Adipocyte (in vitro differentiated cells): ENCODE measurements at regions not wholly inside any gene's neighbourhood (a gene's known extent, or its start where the extent isn't known, plus 50 kb on each side); places are given as distances from the start of the nearest gene placed in this dataset.

Experiments used
- DNase-seq: peaks from one replicate; pipeline ENCODE4 v3.0.0-alpha.2; 2015; ENCODE audit warnings: low read depth
- H3K27me3 ChIP-seq: replicated peaks from 2 replicates; pipeline ENCODE4 v1.7.0; 2013; ENCODE audit warnings: mild to moderate bottlenecking, low read length, moderate library complexity; ENCODE audit not compliant: control insufficient read depth, insufficient read depth
- H3K36me3 ChIP-seq: 2 replicates; pipeline ENCODE4 v1.7.0; 2013; ENCODE audit warnings: low read length, mild to moderate bottlenecking, moderate library complexity; ENCODE audit not compliant: control insufficient read depth, insufficient read depth, severe bottlenecking
- H3K4me1 ChIP-seq: 2 replicates; pipeline ENCODE4 v1.7.0; 2013; ENCODE audit warnings: mild to moderate bottlenecking, low read length, moderate library complexity; ENCODE audit not compliant: control insufficient read depth, insufficient read depth
- H3K4me3 ChIP-seq: 2 replicates; pipeline ENCODE4 v1.7.0; 2013; ENCODE audit warnings: mild to moderate bottlenecking, low read length, moderate library complexity
- H3K9ac ChIP-seq: 2 replicates; pipeline ENCODE4 v1.7.0; 2013; ENCODE audit warnings: mild to moderate bottlenecking, low read length, moderate library complexity
- H3K9me3 ChIP-seq: 2 replicates; pipeline ENCODE4 v1.7.0; 2013; ENCODE audit warnings: mild to moderate bottlenecking, low read length, moderate library complexity; ENCODE audit not compliant: control insufficient read depth

- no peak overlapping the region for H3K9ac ChIP-seq
- no peaks in the 10 kb centered on the region for H3K9me3 ChIP-seq
- H3K4me3 ChIP-seq, result no peak overlapping the region
- no peaks in the 10 kb centered on the region for H3K36me3 ChIP-seq
- DNase-seq, result no peak
- H3K27me3 ChIP-seq, result no peaks in the 10 kb centered on the region
- H3K4me1 ChIP-seq, result peaks cover 3% of the 10 kb centered on the region
These were observed 185.7 kb upstream of the EYA4 start for GRCh38 chr6:133055441-133055966.

- Histone ChIP-seq H3K27me3 (no peaks in the 10 kb centered on the region), H3K9ac (no peak overlapping the region), H3K4me3 (no peak overlapping the region), H3K36me3 (no peaks in the 10 kb centered on the region), H3K9me3 (no peaks in the 10 kb centered on the region), H3K4me1 (peaks cover 9% of the 10 kb centered on the region)
- no peak for DNase-seq
These were observed 183.8 kb upstream of the EYA4 start for GRCh38 chr6:133057352-133057751.

- no peaks in the 10 kb centered on the region for H3K27me3 ChIP-seq
- DNase-seq, result no peak
- peaks cover 13% of the 10 kb centered on the region for H3K4me1 ChIP-seq
- H3K4me3 ChIP-seq, result peak overlapping the region; percentile 67
- no peak overlapping the region for H3K9ac ChIP-seq
- H3K36me3 ChIP-seq, result no peaks in the 10 kb centered on the region
- H3K9me3 ChIP-seq, result no peaks in the 10 kb centered on the region
These were observed 179.1 kb upstream of the EYA4 start for GRCh38 chr6:133062077-133062476.

- DNase-seq, result no peak
- no peaks in the 10 kb centered on the region for H3K9me3 ChIP-seq
- no peaks in the 10 kb centered on the region for H3K27me3 ChIP-seq
- peaks cover 13% of the 10 kb centered on the region for H3K4me1 ChIP-seq
- no peaks in the 10 kb centered on the region for H3K36me3 ChIP-seq
- peak overlapping the region; percentile 67 for H3K4me3 ChIP-seq
- H3K9ac ChIP-seq, result no peak overlapping the region
These were observed 178.4 kb upstream of the EYA4 start for GRCh38 chr6:133062696-133063306.

GRCh38 chr6:133067960-133068359 is 173.2 kb upstream of the EYA4 start:
- no peak for DNase-seq
- no peak overlapping the region for H3K4me3 ChIP-seq

GRCh38 chr6:133070410-133071043 is 170.6 kb upstream of the EYA4 start:
- no peaks in the 10 kb centered on the region for H3K27me3 ChIP-seq
- no peaks in the 10 kb centered on the region for H3K9me3 ChIP-seq
- no peaks in the 10 kb centered on the region for H3K36me3 ChIP-seq
- no peak for DNase-seq
- H3K4me3 ChIP-seq, result no peak overlapping the region
- no peak overlapping the region for H3K9ac ChIP-seq
- H3K4me1 ChIP-seq, result no peaks in the 10 kb centered on the region

More at GRCh38 chr6:133067960-133068359, 173.2 kb upstream of the EYA4 start:
- Histone ChIP-seq H3K9me3 (no peaks in the 10 kb centered on the region), H3K9ac (no peak overlapping the region), H3K4me1 (peaks cover under 1% of the 10 kb centered on the region), H3K36me3 (no peaks in the 10 kb centered on the region), H3K27me3 (no peaks in the 10 kb centered on the region)

- no peaks in the 10 kb centered on the region for H3K36me3 ChIP-seq
- no peak for DNase-seq
- no peaks in the 10 kb centered on the region for H3K4me1 ChIP-seq
- no peak overlapping the region for H3K4me3 ChIP-seq
- no peak overlapping the region for H3K9ac ChIP-seq
- H3K27me3 ChIP-seq, result no peaks in the 10 kb centered on the region
- H3K9me3 ChIP-seq, result no peaks in the 10 kb centered on the region
These were observed 161.3 kb upstream of the EYA4 start for GRCh38 chr6:133079901-133080300.

GRCh38 chr6:133083248-133083967 is 157.7 kb upstream of the EYA4 start:
- Histone ChIP-seq H3K4me3 (no peak overlapping the region), H3K4me1 (no peaks in the 10 kb centered on the region), H3K9me3 (no peaks in the 10 kb centered on the region), H3K27me3 (no peaks in the 10 kb centered on the region), H3K9ac (no peak overlapping the region), H3K36me3 (no peaks in the 10 kb centered on the region)
- no peak for DNase-seq

GRCh38 chr6:133085471-133085870 is 155.7 kb upstream of the EYA4 start:
- no peaks in the 10 kb centered on the region for H3K27me3 ChIP-seq
- no peak overlapping the region for H3K9ac ChIP-seq
- no peak for DNase-seq
- no peak overlapping the region for H3K4me3 ChIP-seq
- no peaks in the 10 kb centered on the region for H3K9me3 ChIP-seq
- no peaks in the 10 kb centered on the region for H3K4me1 ChIP-seq
- H3K36me3 ChIP-seq, result no peaks in the 10 kb centered on the region

- H3K4me1 ChIP-seq, result no peaks in the 10 kb centered on the region
- no peak overlapping the region for H3K4me3 ChIP-seq
- H3K9me3 ChIP-seq, result no peaks in the 10 kb centered on the region
- no peak for DNase-seq
- H3K36me3 ChIP-seq, result no peaks in the 10 kb centered on the region
- H3K9ac ChIP-seq, result no peak overlapping the region
- H3K27me3 ChIP-seq, result no peaks in the 10 kb centered on the region
These were observed 155.3 kb upstream of the EYA4 start for GRCh38 chr6:133085896-133086295.

- Histone ChIP-seq H3K4me3 (no peak overlapping the region), H3K9me3 (no peaks in the 10 kb centered on the region), H3K36me3 (no peaks in the 10 kb centered on the region), H3K9ac (no peak overlapping the region), H3K4me1 (no peaks in the 10 kb centered on the region), H3K27me3 (no peaks in the 10 kb centered on the region)
- no peak for DNase-seq
These were observed 152.0 kb upstream of the EYA4 start for GRCh38 chr6:133088931-133089695.
